Activated CD4-positive, alpha-beta T cell treated with anti-CD3 and anti-CD28 coated beads, Interleukin-2, amount 50 U/mL, for 4 hours (primary cell): ENCODE measurements at regions not wholly inside any gene's neighbourhood (a gene's known extent, or its start where the extent isn't known, plus 50 kb on each side); places are given as distances from the start of the nearest gene placed in this dataset.
"Not testable (repeated sequence)": the region's sequence is repeated elsewhere in the genome, so short reads cannot be mapped to it uniquely, and the experiment has no call there.

Experiments
- DNase-seq, 2 experiments: peaks; one replicate each; pipeline ENCODE4 v3.0.0-alpha.2; 2020

DNA sequence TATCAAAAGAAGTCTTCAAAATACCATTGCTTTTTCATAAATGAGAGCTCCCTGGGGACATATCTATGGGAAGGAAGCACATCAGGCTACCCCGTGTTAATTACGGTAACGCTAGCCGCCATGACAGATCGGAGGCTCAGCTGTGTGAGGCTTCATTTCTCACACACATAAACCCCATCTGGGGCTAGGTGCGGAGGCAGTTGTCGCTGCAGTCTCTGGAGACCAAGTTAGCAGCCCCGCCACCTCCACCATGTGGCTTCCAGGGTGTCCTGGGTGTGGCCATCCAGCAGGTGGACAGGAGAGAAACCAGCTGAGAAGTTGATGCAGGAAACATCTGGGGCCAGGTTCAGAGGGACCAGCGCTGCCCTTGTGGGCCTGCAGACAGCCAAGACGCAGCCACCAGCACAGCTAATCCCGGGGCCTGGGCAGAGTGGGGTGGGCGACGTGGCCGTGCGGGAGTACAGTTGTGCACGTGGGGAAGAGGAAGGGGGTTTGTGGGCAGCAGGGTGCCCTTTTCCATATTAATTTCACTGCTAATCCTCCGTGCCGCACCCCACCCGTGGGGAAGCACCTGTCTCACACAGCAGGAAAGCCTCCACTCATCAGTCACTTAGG is 426.5 kb downstream of the IRX1 start:
- DNase-seq = no peak

DNA sequence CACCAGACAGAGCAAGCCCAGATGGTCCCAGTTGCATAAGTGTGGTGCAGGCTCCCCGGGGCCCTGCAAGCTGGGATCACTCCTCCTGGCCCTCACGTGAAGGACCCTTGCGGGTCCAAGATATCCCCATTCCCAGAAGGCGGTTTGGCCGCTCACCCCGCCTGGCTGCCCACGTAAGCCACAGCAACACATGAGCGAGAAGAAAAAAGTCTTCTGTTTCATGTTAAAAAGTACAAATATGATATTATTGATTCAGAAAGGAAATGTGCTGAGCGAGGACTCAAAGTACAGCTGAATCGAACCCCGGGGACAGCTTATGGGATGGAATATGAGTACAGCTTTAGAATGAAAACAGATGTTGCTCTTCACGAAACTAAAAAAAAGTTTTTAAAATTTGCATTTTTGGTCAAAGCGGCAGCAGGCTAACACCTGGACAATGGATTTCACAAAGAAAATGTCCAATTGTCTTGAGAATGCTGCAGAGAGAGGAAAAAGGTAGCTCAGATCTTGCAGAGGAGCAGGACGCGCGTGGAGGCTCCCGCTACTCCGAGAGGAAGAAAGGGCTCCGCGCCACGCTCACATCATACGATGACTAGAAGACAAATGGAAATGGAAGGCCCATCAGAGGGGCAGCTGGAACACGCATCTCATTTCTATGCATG is 427.6 kb downstream of the IRX1 start:
- DNase-seq = no peak

DNA sequence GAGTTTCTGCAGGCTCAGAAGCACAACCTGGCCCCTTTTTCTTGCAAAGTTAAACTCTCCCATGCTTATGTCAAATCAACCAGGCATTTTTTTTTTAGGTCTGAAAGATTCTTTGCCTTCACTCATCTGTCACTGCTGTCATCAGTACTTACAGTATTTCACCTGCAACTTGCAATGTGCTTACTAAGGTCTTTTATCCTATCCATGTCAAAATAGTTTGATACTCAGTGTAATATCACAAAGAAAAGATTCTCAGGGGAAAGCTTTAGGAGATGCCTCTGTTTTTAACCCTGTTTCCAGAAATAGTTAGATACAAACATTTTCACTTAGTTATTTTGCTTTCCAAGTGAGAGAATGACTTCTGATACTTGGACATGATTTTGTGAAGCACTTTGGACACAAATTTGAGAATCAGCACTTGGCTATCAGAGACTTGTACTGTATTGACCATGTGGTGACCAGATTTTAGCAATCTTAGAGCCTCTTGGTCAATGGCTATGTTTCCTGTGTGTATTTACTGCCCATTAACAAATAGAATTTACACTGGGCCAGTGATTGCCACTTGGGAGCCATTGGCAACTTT is 428.2 kb downstream of the IRX1 start:
- DNase-seq = no peak

DNA sequence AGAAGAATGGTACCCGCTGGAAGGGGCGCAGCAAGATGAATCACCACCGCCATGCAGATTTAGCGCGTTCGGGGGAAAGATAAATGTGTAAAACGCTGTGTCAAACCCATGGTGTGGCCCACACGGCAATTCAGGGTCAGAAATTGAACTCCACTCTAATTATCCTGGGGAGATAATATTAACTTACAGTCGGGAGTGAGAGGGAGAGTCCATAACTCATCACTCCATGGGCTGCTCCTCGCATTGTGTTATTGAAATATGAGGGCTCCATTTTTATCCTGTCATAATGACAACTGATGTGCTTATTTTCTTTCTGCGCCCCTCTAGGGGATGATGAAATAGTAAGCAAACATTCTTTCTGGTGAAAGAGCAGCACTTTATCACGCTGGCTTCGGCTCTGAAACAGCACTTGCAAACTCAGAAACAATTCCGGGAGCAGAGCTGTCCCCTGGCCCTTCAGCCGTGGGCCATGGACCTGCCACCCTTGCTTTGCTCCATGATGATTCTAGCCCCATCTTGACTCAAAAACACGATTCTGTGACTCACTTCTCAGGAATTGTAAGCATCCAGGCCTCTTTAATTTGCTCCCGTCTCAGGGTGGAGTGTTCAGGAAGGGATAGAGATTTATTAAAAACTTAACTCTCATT is 431.6 kb downstream of the IRX1 start:
- DNase-seq = no peak

DNA sequence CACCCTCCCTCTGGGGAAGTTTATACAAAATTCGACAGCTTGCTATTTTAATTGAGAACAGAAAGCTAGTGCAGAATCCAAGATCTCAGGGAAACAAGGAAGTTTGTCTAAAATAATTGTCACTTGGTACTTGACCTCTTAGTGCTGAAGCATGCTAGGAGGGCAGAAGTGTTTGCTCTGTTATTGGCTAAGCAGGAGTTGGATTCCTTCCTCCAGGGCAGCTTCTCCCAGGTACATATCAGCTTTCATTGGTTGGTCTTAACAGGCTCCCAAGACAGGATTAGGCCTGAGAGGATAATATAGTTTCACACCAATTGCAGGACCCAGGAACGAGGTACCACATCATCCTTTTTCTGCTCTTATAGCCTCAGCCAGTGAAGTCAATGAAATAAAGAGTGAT is 432.8 kb downstream of the IRX1 start:
- no peak for DNase-seq

DNA sequence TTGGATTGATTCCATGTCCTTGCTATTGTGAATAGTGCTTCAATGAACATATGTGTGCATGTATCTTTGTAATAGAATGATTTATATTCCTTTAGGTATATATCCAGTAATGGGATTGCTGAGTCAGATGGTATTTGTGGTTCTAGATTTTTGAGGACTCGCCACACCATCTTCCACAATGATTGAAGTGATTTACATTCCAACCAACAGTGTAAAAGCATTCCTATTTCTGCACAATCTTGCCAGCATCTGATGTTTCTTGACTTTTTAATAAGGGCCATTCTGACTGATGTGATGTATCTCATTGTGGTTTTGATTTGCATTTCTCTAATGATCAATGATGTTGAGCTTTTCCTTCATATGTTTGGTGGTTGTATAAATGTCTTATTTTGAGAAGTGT is 437.9 kb downstream of the IRX1 start:
- DNase-seq = not testable (repeated sequence)

DNA sequence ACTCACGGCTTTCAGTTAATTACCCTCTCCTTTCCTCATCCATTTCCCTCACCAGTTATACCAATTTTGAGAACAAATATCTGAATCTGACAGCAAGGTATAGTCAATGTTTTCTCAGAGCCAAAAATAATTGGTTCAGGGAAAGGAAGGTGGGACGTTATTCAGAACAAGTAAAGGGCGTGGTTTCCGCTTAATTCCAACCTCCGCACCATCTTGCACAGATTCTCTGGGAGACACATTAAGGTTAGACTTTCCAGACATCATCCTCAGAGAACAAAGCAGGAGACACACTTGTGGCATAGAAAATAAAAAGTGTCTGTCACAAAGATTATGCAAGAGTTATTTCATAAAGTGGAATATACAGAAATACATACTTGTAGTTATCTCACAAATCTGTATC is 441.2 kb downstream of the IRX1 start:
- no peak for DNase-seq

DNA sequence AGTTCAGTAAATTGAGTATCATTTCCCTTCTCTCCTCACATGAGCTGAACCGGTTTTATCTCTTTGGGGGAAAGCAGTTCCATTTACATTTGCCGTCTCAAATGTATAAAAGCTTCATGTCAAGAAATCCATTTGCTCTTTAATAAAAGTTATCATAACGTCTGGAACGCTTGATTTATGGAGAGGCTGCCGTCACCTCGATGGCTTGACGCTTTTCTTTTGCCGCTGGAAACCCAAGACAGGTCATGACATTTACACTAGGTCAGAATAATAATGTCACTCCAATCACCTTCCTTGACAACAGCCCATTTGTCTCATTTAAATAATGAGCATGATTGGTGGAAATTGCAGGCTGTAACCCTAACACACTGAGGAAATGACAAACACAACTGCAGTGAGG is 443.4 kb downstream of the IRX1 start:
- DNase-seq = no peak

DNA sequence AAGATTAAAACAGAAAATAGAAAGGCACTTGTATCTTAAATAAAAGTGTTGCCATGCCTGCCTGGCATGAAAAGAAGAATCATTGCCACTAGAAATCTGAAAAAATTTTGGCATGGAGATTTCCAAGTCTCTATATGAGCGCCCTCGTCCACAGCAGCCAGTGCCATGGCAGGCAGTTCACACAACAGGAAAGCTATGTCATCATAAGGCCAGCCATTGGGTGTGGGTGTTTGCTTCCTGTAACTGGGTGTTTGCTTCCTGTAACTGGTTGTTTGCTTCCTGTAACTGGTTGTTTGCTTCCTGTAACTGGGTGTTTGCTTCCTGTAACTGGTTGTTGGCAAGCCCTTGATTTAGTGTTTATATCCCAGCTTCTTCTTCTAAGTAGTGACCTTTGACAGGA is 446.7 kb downstream of the IRX1 start:
- DNase-seq = no peak

DNA sequence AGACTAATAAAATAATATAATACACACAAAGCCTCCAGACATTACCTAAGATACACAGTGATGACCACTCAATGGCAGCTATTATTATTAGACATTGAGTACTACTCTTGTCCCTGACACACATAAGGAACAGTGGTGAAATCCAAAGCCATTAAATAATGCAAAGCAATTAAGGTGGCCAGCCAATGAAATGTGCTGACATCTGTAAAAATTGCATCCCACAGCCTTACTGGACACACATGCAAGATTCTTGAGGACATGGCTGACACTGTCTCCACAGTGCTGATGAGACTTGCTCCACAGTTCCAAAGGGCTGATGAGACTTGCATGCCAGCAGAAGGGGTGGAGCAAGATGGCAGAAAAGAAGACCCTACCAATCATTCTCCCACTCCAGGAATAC is 447.5 kb downstream of the IRX1 start:
- DNase-seq = no peak

DNA sequence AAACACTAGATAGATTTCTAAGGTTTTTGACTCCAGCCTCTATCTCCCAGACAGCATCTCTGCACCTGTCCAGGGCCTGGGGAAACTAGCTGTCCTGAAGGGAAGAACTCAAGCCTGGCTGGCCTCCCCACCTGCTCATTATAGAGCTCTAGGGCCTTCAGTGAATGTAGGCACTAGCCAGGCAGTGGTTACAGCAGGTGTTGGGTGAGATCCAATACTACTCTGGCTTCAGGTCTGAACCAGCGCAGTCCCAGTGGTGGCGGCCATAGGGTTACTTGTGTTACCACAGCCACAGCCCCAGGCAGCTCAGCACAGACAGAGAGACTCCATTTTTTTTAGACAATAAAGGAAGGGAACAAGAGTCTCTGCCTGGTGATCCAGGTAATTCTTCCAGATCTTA is 449.2 kb downstream of the IRX1 start:
- no peak for DNase-seq

DNA sequence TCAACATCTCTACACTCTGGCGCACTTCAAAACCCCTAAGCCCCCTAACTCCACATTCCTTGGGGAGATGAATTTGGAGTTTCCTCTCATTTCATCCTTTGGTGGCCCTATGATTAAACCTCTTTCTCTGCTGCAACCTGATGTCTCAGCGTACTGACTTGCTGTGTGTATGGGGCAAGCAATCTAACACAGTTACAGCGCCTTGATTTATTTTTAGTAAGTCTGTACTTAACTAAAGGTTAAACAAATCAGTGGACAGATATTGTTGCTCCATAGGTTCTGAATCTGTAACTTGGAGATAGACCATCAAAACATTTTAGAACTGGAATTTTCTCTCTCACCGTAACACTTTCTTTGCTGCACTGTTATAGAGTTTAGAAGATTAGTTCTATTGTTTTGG is 452.8 kb downstream of the IRX1 start:
- DNase-seq = no peak

DNA sequence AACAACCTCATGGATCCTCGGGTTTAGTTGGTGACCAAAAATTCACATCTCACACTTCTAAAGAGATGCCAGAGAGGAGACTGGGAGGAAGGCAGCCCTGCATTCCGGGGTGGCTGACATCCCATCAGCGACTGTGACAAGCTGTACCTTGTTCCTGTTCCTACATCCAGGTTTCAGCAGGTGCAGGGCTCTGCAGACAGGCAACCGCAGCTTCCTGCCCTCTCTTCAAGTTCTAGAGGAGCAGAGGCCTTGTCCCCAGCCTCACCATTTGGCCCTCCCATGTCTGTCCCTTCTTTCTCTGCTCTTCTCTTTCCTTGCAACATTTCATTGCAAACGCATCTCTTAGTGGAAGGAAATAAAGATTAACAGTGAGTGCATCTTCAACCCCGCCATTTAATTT is 454.6 kb downstream of the IRX1 start:
- DNase-seq = no peak

DNA sequence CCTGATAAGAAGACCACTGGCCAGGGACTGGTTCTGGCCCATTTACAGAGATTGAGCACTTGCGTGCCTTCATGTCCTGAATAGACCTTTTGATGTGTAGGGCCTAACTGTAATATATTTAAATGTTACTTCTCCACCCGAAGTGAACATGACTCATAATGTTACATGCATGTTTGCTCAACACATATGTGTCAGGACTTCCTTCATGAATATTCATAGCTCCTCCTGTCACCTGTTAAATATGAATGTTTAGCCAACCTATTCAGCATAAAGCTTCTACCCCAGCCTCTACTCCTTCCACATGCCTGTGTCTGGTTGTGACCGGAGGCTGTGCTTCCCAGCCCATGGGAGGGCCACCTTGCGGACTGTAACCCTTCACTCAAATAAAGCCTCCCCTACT is 457.5 kb downstream of the IRX1 start:
- no peak for DNase-seq

DNA sequence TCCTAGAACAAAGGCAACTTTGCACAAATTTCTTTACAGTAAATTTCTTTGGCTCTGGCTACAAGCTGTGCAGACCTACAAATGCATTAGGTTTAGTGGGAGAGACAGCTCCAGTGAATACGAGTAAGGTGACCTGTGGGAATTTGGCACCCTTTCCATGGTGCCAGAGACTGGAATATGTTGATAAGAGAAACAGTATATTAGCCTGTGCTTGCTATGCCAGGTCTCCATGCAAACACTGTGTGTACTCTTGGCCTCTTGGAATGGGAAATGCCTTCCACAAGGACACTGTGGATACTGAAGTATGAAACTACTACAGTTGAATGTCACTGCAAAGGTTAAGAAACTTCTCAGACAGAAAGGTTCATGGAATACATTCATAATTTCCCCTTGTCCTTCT is 458.5 kb downstream of the IRX1 start:
- DNase-seq = no peak

DNA sequence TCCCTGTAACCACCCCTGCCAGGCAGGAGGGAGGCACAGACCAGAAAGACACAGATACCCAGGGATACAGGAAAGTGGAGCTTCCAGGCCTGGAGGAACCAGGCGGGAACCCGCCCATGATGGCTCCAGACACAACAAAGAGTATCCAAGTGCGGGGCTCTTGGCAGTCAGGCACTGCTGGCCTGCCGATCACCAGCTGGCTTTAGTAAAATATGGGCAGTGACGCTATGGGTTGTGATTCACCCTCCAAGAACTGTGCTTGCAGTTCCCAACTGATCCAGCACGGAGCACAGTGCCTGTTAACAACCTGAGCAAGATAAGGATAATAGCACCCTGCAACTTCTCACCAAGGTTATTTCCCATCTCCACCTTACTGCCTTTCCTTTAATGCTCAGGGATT is 463.3 kb downstream of the IRX1 start:
- DNase-seq = no peak

DNA sequence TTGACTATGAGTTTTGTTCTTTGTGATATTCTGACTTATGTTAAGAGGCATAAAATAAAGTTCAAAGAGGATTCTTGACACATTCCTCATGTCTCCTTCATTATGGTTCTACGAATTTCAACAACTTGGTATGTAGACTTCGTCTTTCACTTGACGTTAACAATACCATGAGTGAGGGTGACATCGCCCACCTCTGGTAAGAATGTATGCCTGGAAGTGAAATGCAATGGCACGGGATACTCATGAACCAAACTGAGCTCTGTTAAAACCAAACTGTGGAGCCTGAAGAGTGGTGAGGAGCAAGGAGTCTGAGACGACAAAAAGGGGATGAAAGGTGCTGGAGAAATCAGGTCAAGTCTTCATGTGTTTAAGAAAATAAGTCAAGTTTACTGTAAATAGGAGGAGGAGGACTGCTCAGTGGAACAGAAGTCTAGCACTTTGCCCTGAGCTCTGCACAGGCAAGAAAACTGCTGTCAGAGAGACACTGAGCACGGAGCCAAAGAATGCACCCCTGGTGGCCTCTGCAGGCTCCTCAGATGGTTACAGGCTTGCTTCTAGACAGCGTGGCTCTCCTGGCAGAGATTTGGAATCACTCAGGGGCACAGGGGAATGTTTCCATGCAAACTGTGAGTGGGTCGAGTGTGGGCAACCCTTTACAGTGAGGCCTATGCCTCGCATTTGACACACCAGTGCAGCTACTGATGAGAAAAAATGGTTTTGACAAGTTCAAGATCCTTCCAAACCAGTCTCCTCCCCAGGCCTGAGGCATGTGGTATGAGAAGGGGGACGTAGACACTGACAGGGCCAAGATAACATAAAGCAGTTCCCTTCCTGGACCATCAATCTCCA is 470.1 kb downstream of the IRX1 start:
- no peak for DNase-seq

DNA sequence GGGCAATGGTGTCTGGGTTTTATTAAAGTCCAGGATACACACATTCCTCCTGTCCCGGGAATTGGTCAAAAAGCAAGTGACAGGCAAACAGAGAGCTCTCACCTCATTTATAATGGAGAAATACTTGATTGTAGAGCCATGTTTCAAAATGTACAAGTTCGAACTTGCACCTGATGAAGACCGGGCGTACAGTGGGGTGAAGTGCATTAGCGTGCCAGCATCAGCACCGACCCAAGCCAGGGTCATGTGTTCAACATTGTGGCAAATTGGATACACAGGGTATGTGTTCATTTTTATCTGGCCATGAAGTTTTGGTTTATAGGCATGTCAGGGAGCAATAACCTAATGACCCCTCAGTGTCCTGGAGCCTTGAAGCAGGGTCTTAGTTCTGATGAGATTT is 472.5 kb downstream of the IRX1 start:
- DNase-seq = no peak

DNA sequence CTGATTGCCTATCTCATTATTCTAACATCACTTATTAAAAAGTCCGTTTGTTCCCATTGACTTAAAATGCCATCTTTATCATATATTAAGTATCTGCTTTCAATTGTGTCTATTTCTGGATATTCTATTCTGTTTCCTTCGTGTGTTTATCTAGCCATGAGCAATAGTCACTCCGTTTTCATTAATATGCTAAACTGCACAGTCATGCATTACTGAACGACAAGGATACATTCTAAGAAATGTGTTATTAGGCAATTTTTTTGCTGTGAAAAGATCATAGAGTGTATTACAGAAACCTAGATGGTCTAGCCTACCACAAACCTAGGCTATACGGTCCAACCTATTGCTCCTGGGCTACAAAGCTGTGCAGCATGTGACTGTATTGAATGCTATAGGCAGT is 482.9 kb downstream of the IRX1 start:
- DNase-seq = no peak

DNA sequence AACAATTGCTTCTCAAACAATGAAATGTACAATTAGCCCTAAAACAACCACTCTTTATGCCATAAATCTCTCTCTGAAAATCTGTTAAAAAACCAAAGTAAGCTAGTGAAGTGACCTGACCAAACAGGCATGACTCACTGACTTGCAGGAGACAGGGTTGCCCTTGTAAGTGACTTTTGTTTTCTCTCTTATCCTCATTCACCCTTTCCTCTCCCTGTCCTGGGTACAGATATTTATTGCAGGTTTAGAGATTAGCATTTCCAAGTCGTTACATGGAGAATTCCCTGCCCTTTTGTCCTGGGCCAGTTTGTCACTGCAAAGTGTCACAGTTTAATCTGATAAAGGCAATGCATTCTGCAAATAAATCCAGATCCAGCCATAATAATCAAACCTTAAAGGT is 484.2 kb downstream of the IRX1 start:
- DNase-seq = no peak

DNA sequence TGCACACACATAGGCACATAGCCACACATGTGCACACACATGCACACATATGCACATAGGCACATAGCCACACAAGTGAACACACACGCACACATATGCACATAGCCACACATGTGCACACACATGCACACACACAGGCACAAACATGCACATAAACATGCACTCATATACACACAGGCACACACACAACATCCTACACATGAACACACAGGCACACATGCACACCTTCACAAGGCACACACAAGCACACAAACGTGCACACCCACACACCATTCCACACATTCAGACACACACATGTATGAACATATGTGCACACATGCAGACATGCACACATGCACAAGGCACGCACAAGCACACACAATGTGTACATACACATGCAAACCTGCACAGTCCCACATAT is 484.7 kb downstream of the IRX1 start:
- DNase-seq = no peak

DNA sequence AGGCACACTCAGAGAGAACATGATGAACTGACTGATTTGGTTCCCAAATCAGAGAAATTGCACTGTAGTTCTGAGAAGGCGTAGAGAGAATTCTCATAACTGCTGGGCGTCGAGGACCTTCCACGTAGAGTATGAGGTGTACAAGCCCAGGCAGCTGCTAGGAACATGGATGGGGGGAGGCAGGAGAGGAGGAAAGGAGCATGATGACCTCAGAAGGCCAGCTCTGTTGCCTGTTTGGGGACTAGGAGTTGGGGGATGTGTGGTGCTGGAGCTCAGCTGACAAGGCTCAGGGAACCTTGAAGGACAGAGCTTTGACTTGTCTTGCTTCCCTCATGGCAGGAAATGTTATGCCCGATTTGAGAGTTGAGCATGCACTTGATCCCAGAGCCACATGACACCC is 485.4 kb downstream of the IRX1 start:
- no peak for DNase-seq

DNA sequence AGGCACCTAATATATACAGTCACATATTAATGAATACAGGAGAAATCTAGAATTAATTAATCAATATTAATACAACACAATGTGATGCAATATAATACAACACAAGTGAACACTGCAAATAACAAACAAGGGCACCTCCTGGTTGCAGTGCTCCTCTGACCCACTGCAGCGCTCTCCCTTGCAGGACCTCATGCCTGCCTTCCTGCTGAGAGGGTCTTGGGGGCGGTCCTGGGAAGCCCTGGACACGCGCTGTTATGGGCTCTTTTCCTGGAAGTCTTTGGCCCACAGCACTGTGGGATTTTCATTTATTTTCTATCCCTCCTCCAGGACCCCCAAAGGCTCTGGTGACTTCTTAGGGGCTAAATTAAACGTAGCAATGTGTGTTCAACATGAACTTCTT is 485.8 kb downstream of the IRX1 start:
- DNase-seq = no peak
